Cardiac fibroblast (primary cell): ENCODE measurements at regions not wholly inside any gene's neighbourhood (a gene's known extent, or its start where the extent isn't known, plus 50 kb on each side); places are given as distances from the start of the nearest gene placed in this dataset.
"Not testable (repeated sequence)": the region's sequence is repeated elsewhere in the genome, so short reads cannot be mapped to it uniquely, and the experiment has no call there.

Source experiments
- DNase-seq, 2 donors: peaks; one replicate each; pipeline versions ENCODE4 v3.0.0 to v3.0.0-alpha.2; 2010; ENCODE audit warnings: low read depth in 2 of 2
- H3K4me3 ChIP-seq, 2 donors: replicated peaks in 1 of 2; 1 replicate in 1 of 2; 2 replicates in 1 of 2; pipeline ENCODE4 v1.5.1; 2011; ENCODE audit warnings: low read depth in 2 of 2, low read length in 2 of 2, mild to moderate bottlenecking in 2 of 2, moderate library complexity in 1 of 2
- TF ChIP-seq, protein P1 (sequence below): IDR thresholded peaks from one replicate; pipeline ENCODE4 v1.5.1; 2011; ENCODE audit warnings: low read depth, mild to moderate bottlenecking, low read length, inconsistent platforms

DNA sequence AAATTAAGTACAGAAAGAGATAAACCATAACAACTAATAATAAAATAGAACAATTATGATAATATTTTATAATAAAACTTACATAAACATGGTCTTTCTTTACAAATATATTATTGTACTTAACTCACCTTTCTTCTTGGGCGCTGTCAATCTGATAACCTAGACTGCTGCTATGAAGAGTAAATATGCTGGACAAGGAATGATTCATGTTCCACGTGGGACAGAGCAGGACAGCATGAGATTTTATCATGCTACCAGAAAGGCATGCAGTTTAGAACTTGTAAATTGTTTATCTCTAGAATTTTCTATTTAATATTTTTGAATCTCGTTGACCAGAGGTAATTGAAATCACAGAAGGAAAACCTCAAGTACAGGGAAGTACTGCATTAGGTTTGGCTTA is 210.7 kb downstream of the ANKRD30B start:
- TF ChIP-seq, protein P1, sequence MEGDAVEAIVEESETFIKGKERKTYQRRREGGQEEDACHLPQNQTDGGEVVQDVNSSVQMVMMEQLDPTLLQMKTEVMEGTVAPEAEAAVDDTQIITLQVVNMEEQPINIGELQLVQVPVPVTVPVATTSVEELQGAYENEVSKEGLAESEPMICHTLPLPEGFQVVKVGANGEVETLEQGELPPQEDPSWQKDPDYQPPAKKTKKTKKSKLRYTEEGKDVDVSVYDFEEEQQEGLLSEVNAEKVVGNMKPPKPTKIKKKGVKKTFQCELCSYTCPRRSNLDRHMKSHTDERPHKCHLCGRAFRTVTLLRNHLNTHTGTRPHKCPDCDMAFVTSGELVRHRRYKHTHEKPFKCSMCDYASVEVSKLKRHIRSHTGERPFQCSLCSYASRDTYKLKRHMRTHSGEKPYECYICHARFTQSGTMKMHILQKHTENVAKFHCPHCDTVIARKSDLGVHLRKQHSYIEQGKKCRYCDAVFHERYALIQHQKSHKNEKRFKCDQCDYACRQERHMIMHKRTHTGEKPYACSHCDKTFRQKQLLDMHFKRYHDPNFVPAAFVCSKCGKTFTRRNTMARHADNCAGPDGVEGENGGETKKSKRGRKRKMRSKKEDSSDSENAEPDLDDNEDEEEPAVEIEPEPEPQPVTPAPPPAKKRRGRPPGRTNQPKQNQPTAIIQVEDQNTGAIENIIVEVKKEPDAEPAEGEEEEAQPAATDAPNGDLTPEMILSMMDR: no peak
- no peak overlapping the region for H3K4me3 ChIP-seq
- DNase-seq: no peak

DNA sequence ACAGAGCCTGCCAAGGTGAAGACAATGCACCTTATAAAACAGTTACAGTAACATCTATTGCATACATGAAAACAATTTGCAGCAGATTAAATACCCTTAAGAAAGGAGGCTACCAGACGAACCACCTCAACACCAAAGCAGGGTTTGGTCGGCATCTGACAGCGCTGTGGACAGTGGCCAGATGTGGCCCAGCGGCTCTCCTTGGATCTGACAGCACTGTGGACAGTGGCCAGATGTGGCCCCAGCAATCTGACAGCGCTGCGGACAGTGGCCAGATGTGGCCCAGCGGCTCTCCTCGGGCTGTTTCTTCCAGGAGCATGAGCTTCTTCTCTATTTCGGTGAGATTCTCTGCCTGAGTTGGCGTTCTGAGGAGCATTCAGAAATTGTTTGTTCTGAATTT is 211.6 kb downstream of the ANKRD30B start:
- no peak for DNase-seq
- TF ChIP-seq, protein P1: no peak
- H3K4me3 ChIP-seq: no peak overlapping the region

DNA sequence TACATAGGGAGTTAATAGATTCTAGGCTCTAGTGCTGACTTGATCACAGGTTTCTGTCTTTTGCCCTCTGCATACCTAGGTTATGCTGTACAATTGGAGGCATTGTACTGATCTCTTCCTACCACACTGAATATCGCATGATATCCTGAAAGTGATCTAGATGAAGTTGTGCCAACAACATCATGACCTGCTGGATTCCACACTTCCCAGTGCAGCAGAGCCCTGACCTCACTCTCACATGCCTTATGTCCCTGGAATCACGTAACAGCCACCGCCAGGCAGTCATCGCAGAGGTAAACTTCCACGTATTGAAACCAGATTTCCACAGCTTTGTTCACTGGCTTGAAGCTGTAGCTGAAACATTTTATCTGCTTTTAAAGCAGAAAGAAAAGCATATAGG is 214.0 kb downstream of the ANKRD30B start:
- DNase-seq: no peak

DNA sequence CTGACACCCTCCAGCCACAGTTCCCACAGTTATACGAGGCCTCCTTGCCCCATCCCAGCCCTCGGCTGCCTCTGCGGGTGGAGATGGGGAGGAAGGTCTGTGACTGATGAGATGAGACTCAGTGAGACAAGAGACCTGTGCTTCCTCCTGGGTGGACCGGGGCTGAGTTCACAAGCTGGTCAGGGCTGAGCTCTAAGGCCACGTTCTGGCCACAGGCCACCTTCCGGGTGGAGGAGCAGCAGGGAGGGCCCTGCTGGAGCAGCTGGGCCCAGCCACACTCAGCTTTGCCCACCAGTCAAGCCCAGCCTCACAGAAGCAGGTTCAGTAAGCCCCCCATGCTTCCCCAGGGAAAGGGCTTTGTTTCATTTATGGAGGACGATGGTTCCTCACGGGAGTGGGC is 214.7 kb downstream of the ANKRD30B start:
- no peak for DNase-seq
- H3K4me3 ChIP-seq: no peak overlapping the region
- TF ChIP-seq, protein P1: no peak

More for the DNA sequence above, 214.0 kb downstream of the ANKRD30B start:
- H3K4me3 ChIP-seq: no peak overlapping the region
- TF ChIP-seq, protein P1: no peak

DNA sequence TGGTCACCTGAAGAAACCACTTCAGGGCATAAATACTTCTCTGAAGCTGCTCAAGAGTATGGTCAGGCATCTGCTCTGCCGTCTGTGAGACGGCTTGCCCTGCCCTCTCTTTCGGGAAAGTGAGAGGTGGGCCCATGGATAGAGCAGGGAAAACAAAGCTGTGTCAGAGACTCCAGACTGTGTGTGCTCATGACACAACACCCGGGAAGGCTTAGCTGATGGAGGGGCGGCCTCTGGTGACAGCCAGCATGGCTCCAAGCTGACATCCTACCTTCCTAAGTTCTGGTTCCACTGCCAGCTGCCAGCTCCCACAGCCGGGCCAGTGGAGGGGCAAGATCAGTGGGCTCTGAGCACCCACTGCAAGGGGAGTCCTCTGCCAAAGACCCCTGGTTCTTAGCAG is 215.3 kb downstream of the ANKRD30B start:
- DNase-seq: no peak
- no peak overlapping the region for H3K4me3 ChIP-seq
- TF ChIP-seq, protein P1: no peak

DNA sequence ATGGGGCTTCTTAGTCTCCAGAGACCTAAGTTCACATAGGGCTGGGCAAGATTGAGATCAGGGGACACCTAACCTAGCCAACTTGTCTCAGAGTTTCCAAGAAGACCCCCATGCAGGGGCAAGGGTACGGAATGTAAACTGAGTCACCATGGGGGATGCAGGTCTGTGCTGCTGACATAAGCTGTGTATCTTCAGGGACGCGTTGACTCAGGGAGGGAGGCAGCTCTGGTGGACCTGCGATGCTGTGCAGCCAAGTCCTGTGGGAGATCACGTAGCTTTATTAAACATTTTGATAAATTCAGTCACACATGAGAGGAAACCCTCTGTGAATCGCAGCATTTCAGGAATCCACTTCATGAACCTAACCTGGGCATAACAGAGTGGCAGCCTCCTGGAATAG is 216.0 kb downstream of the ANKRD30B start:
- TF ChIP-seq, protein P1: no peak
- DNase-seq: no peak
- no peak overlapping the region for H3K4me3 ChIP-seq

DNA sequence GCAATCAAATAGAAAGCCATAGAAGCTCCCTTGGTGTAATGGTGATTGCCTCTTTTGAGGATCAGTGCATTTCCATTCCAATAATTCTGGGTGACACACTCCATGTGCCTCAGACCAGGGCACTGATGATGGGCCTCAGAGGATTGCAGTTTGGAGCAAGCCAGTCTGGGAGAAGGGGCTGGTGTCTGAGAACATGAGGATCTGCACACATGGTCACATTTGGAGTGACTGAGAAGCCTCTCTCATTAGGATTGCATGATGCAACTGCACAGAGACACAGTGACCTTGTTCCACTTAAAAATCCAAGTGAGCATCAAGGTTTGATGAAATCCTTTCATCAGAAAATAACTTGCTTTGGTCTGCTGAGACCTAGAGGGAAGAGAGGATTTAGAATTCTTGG is 216.4 kb downstream of the ANKRD30B start:
- TF ChIP-seq, protein P1: no peak
- no peak for DNase-seq
- H3K4me3 ChIP-seq: no peak overlapping the region

DNA sequence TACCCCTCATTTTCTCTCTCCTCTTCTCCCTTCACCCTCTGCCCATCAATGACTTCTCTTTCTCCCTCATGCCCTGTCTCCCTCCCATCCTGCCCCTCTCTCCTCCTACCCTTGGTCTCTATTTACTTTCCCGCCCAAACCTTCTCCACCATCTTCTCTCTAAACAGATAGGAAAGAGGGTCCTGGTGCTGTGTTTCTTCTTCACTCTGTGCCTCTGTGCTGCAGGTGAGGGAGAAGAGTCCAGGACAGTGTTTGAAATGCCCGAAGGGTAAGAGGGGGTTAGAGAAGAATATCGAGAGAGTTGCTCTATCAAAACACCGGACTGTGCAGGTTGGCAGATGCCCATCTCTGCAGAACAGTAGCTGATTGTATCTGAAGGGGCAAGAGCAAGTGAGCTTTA is 217.0 kb downstream of the ANKRD30B start:
- not testable (repeated sequence) for DNase-seq, H3K4me3 ChIP-seq
